ENCODE measurements at regions not wholly inside any gene's neighbourhood (a gene's known extent, or its start where the extent isn't known, plus 50 kb on each side); places are given as distances from the start of the nearest gene placed in this dataset.

- Mint-ChIP-seq H3K9me3 (no peaks in the 10 kb centered on the region), H3K27me3 (ENCODE audit: low read depth) (no peaks in the 10 kb centered on the region), H3K4me1 (no peaks in the 10 kb centered on the region), H3K4me3 (no peak overlapping the region), H3K36me3 (no peaks in the 10 kb centered on the region), H3K27ac (no peak overlapping the region)
- TF ChIP-seq TEAD4 (CRISPR knock-in tag; IDR thresholded peaks at IDR 0.05) (no peak), ZNF138 (CRISPR knock-in tag; conservative IDR thresholded peaks at IDR 0.05) (no peak), NR3C1 (CRISPR knock-in tag; conservative IDR thresholded peaks at IDR 0.05; ENCODE audit: low read depth) (no peak), ZSCAN18 (CRISPR knock-in tag; IDR thresholded peaks at IDR 0.05) (no peak), ZNF512 (CRISPR knock-in tag; IDR thresholded peaks at IDR 0.05; ENCODE audit: borderline replicate concordance) (no peak), CBFB (CRISPR knock-in tag; IDR thresholded peaks at IDR 0.05; ENCODE audit: low read depth) (no peak), NFYB (CRISPR knock-in tag; conservative IDR thresholded peaks at IDR 0.05; ENCODE audit: low read depth) (no peak), TEAD1 (CRISPR knock-in tag; IDR thresholded peaks at IDR 0.05) (no peak), NR2C2 (CRISPR knock-in tag; IDR thresholded peaks at IDR 0.05) (no peak), OVOL2 (CRISPR knock-in tag; IDR thresholded peaks at IDR 0.05; ENCODE audit: borderline replicate concordance) (no peak), JUN (CRISPR knock-in tag; IDR thresholded peaks at IDR 0.05) (no peak), ZNF416 (CRISPR knock-in tag; IDR thresholded peaks at IDR 0.05) (no peak), ZNF532 (CRISPR knock-in tag; IDR thresholded peaks at IDR 0.05; ENCODE audit: borderline replicate concordance) (no peak), PRRX2 (CRISPR knock-in tag; IDR thresholded peaks at IDR 0.05) (no peak), ERG (CRISPR knock-in tag; IDR thresholded peaks at IDR 0.05) (no peak), NFE2L1 (CRISPR knock-in tag; IDR thresholded peaks at IDR 0.05) (no peak), USF1 (CRISPR knock-in tag; IDR thresholded peaks at IDR 0.05) (no peak), NFATC4 (CRISPR knock-in tag; IDR thresholded peaks at IDR 0.05) (no peak)
- DNase-seq (ENCODE audit: low spot score) (no peak), ATAC-seq (no peak)
- ChIA-PET POLR2A (no interaction called here), CTCF (no interaction called here)
Observed at GRCh38 chr4:100644150-100644549, 126.3 kb upstream of the EMCN start.

GRCh38 chr4:100641336-100641735 is 123.5 kb upstream of the EMCN start:
- ChIA-PET CTCF (no interaction called here), POLR2A (no interaction called here)
- Mint-ChIP-seq H3K36me3 (no peaks in the 10 kb centered on the region), H3K4me1 (no peaks in the 10 kb centered on the region), H3K27ac (no peak overlapping the region), H3K4me3 (no peak overlapping the region), H3K9me3 (no peaks in the 10 kb centered on the region), H3K27me3 (ENCODE audit: low read depth) (no peaks in the 10 kb centered on the region; the same call in 1 of the 2 replicates)
- DNase-seq (ENCODE audit: low spot score), result no peak
- TF ChIP-seq ZNF396 (CRISPR knock-in tag; IDR thresholded peaks at IDR 0.05; ENCODE audit: borderline replicate concordance), result no peak
- no peak for TF ChIP-seq FOXP4 (CRISPR knock-in tag; IDR thresholded peaks at IDR 0.05)
- TF ChIP-seq ATF3 (CRISPR knock-in tag; conservative IDR thresholded peaks at IDR 0.05), result no peak
- TF ChIP-seq ZNF138 (CRISPR knock-in tag; conservative IDR thresholded peaks at IDR 0.05), result no peak
- TF ChIP-seq TEAD1 (CRISPR knock-in tag; IDR thresholded peaks at IDR 0.05), result no peak
- no peak for TF ChIP-seq MAX (CRISPR knock-in tag; IDR thresholded peaks at IDR 0.05)
- TF ChIP-seq ESRRA (CRISPR knock-in tag; IDR thresholded peaks at IDR 0.05; ENCODE audit: borderline replicate concordance), result no peak
- no peak for TF ChIP-seq CREM (CRISPR knock-in tag; IDR thresholded peaks at IDR 0.05)
- TF ChIP-seq NR3C1 (CRISPR knock-in tag; conservative IDR thresholded peaks at IDR 0.05; ENCODE audit: low read depth), result no peak
- ATAC-seq, result no peak
